ENCODE measurements at regions not wholly inside any gene's neighbourhood (a gene's known extent, or its start where the extent isn't known, plus 50 kb on each side); places are given as distances from the start of the nearest gene placed in this dataset.

DNA sequence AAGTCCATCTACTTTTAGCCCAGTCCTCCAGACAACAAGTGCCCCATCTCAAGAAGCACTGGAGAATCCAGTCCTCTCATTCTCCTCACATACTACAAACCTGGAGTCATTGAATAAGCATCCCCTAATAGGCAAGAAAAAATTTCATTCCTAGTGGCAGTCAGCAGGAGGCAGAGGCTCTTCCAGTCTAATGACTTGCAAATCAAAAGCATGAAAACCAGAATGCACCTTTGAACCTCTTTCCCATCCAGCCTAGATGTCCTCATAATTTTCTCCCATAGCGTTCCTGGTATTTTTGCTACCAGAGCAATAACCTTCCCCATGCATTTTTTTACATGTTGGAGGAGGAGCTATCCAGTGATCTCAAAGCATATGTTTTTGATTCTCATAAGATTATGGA, 252.6 kb downstream of the TTC32 start:
- Histone ChIP-seq H3K9ac (ENCODE audit: low read length) (no peak overlapping the region), H2AFZ (ENCODE audit: low read length) (no peak overlapping the region), H3K9me2 (ENCODE audit: low read depth, low read length) (no peaks in the 10 kb centered on the region), H3F3A (ENCODE audit: insufficient read depth, low read length) (no peaks in the 10 kb centered on the region), H3K79me2 (ENCODE audit: insufficient read depth, low read length) (no peaks in the 10 kb centered on the region), H3K27me3 (ENCODE audit: insufficient read depth, low read length) (no peaks in the 10 kb centered on the region; the same call in 1 of the 2 replicates), H3K4me3 (ENCODE audit: low read depth, low read length, poor library complexity, severe bottlenecking) (no peak overlapping the region), H4K20me1 (ENCODE audit: insufficient read depth, low read length) (no peaks in the 10 kb centered on the region), H3K36me3 (ENCODE audit: insufficient read depth, low read length) (no peaks in the 10 kb centered on the region), H3K9me3 (ENCODE audit: low read length) (no peaks in the 10 kb centered on the region), H3K27ac (ENCODE audit: low read depth, low read length, poor library complexity, severe bottlenecking) (no peak overlapping the region), H3K4me1 (ENCODE audit: insufficient read depth, low read length, severe bottlenecking) (no peaks in the 10 kb centered on the region), H3K4me2 (ENCODE audit: low read length) (no peak overlapping the region)
- no peak for TF ChIP-seq EZH2 (IDR thresholded peaks at IDR 0.05; ENCODE audit: borderline replicate concordance, low read length)
- TF ChIP-seq, protein P1, sequence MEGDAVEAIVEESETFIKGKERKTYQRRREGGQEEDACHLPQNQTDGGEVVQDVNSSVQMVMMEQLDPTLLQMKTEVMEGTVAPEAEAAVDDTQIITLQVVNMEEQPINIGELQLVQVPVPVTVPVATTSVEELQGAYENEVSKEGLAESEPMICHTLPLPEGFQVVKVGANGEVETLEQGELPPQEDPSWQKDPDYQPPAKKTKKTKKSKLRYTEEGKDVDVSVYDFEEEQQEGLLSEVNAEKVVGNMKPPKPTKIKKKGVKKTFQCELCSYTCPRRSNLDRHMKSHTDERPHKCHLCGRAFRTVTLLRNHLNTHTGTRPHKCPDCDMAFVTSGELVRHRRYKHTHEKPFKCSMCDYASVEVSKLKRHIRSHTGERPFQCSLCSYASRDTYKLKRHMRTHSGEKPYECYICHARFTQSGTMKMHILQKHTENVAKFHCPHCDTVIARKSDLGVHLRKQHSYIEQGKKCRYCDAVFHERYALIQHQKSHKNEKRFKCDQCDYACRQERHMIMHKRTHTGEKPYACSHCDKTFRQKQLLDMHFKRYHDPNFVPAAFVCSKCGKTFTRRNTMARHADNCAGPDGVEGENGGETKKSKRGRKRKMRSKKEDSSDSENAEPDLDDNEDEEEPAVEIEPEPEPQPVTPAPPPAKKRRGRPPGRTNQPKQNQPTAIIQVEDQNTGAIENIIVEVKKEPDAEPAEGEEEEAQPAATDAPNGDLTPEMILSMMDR (IDR thresholded peaks at IDR 0.05; ENCODE audit: low read length) = no peak

DNA sequence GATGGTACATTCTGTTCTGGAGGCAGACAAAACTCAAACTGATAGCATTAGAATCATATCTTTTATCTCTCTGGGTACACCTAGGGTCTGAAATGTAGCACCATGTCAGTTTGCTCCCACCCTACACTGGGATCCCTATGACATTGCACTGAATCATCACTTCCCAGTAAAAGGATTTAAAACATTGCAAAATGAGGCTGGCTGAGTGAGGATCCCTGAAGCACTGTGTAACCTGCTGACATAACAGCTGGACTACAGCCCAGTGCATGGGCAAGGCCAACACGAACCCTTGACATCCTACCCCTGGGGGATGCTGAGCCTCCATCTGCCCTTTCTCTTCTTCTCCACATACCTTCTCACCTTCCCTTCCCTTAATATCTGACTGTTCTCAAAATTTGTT, 253.2 kb downstream of the TTC32 start:
- Histone ChIP-seq H3K9me3 (ENCODE audit: low read length) (no peaks in the 10 kb centered on the region), H3K4me3 (ENCODE audit: low read depth, low read length, poor library complexity, severe bottlenecking) (no peak overlapping the region), H2AFZ (ENCODE audit: low read length) (no peak overlapping the region), H3K9ac (ENCODE audit: low read length) (no peak overlapping the region), H3K4me1 (ENCODE audit: insufficient read depth, low read length, severe bottlenecking) (no peaks in the 10 kb centered on the region), H3K9me2 (ENCODE audit: low read depth, low read length) (no peaks in the 10 kb centered on the region), H3F3A (ENCODE audit: insufficient read depth, low read length) (no peaks in the 10 kb centered on the region), H4K20me1 (ENCODE audit: insufficient read depth, low read length) (no peaks in the 10 kb centered on the region), H3K4me2 (ENCODE audit: low read length) (no peak overlapping the region), H3K27me3 (ENCODE audit: insufficient read depth, low read length) (no peaks in the 10 kb centered on the region; the same call in 1 of the 2 replicates), H3K27ac (ENCODE audit: low read depth, low read length, poor library complexity, severe bottlenecking) (no peak overlapping the region), H3K79me2 (ENCODE audit: insufficient read depth, low read length) (no peaks in the 10 kb centered on the region), H3K36me3 (ENCODE audit: insufficient read depth, low read length) (no peaks in the 10 kb centered on the region)
- TF ChIP-seq, protein P1 (IDR thresholded peaks at IDR 0.05; ENCODE audit: low read length) = no peak
- no peak for TF ChIP-seq EZH2 (IDR thresholded peaks at IDR 0.05; ENCODE audit: borderline replicate concordance, low read length)

DNA sequence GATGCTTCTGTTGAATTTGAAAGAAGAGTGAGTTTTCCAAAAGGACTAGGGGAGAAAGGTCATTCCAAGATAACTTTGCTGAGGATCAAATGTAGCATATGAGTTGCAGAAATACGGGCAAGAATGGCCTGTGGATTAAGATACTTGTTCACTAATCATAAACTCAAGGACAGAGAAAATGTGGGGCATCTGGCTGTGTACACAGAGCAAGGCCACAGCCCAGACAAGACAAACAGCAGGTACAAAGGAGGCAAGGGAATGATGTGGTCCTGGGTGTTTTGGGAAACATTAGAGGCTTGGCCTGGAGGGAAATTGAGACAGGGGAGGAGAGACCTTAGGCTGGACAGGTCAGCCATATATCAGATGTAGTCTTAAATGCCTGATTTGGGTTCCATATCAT, 254.8 kb downstream of the TTC32 start:
- no peaks in the 10 kb centered on the region; the same call in 1 of the 2 replicates for H3K27me3 ChIP-seq (ENCODE audit: insufficient read depth, low read length)
- H4K20me1 ChIP-seq (ENCODE audit: insufficient read depth, low read length) = no peaks in the 10 kb centered on the region
- no peak overlapping the region for H3K27ac ChIP-seq (ENCODE audit: low read depth, low read length, poor library complexity, severe bottlenecking)
- H3K4me3 ChIP-seq (ENCODE audit: low read depth, low read length, poor library complexity, severe bottlenecking) = no peak overlapping the region
- H3K9me2 ChIP-seq (ENCODE audit: low read depth, low read length) = no peaks in the 10 kb centered on the region
- no peaks in the 10 kb centered on the region for H3K79me2 ChIP-seq (ENCODE audit: insufficient read depth, low read length)
- no peaks in the 10 kb centered on the region for H3K4me1 ChIP-seq (ENCODE audit: insufficient read depth, low read length, severe bottlenecking)
- H2AFZ ChIP-seq (ENCODE audit: low read length) = no peak overlapping the region
- no peaks in the 10 kb centered on the region for H3K9me3 ChIP-seq (ENCODE audit: low read length)
- no peak overlapping the region for H3K9ac ChIP-seq (ENCODE audit: low read length)
- H3F3A ChIP-seq (ENCODE audit: insufficient read depth, low read length) = no peaks in the 10 kb centered on the region
- TF ChIP-seq, protein P1 (IDR thresholded peaks at IDR 0.05; ENCODE audit: low read length) = no peak
- TF ChIP-seq EZH2 (IDR thresholded peaks at IDR 0.05; ENCODE audit: borderline replicate concordance, low read length) = no peak
- H3K36me3 ChIP-seq (ENCODE audit: insufficient read depth, low read length) = no peaks in the 10 kb centered on the region
- no peak overlapping the region for H3K4me2 ChIP-seq (ENCODE audit: low read length)

Data from OCI-LY1 (cell line).